ENCODE measurements at regions not wholly inside any gene's neighbourhood (a gene's known extent, or its start where the extent isn't known, plus 50 kb on each side); places are given as distances from the start of the nearest gene placed in this dataset.

- TF ChIP-seq CTCF (IDR thresholded peaks at IDR 0.05): no peak
- no peak for TF ChIP-seq POLR2A (IDR thresholded peaks at IDR 0.05)
Measured at GRCh38 chrX:25277574-25277973, 261.8 kb upstream of the ARX start.
